GM12878 (cell line): ENCODE measurements at regions not wholly inside any gene's neighbourhood (a gene's known extent, or its start where the extent isn't known, plus 50 kb on each side); places are given as distances from the start of the nearest gene placed in this dataset.

Experiments used
- ATAC-seq: fragments of 200-7000 bp; cut with Tn5 transposase; 3 replicates; pipeline ENCODE4 v1.9.1; 2020; ENCODE audit warnings: mild to moderate bottlenecking, moderate library complexity
- BruUV-seq: library from RNA; stranded (reverse); fragments of 400-500 nt; replicated peaks from 2 replicates; lab custom pipeline; 2021; lab: Mats Ljungman, UMichigan
- CTCF ChIA-PET: fragments of 300-600 bp; sonication (Branson Sonifier 250); formaldehyde crosslinking; extraction: SDS; loops from one replicate; lab custom pipeline; 2021; ENCODE audit warnings: inconsistent platforms; lab: Yijun Ruan, JAX
- POLR2A ChIA-PET: fragments of 350-600 bp; formaldehyde crosslinking; extraction: SDS; loops from one replicate; lab custom pipeline; 2021; ENCODE audit warnings: inconsistent platforms; lab: Charles Lee
- RAD21 ChIA-PET: fragments of 300-600 bp; sonication (Branson Sonifier 250); formaldehyde crosslinking; loops from one replicate; lab custom pipeline; 2023; ENCODE audit warnings: antibody characterized with exemption; ENCODE audit not compliant: unreplicated experiment; lab: Charles Lee
- SMC1A ChIA-PET: fragments of 300-600 bp; sonication (Branson Sonifier 250); formaldehyde crosslinking; loops from one replicate; lab custom pipeline; 2023; ENCODE audit not compliant: unreplicated experiment, uncharacterized antibody; lab: Charles Lee
- DNase-seq: peaks from one replicate; pipeline ENCODE4 v3.0.0-alpha.2; 2011; ENCODE audit warnings: low read depth, low spot score
- FAIRE-seq: peaks from 3 replicates; lab custom pipeline; 2011; peaks lifted over from hg19 to GRCh38; lab: Jason Lieb, UNC
- H2AFZ ChIP-seq: 2 replicates; pipeline ENCODE4 v1.6.0; 2011; ENCODE audit warnings: low read depth, low read length, control low read depth; ENCODE audit not compliant: control insufficient read depth
- H3K27ac ChIP-seq: 2 replicates; pipeline ENCODE4 v1.5.1; 2011; ENCODE audit warnings: control low read depth; ENCODE audit not compliant: control insufficient read depth, insufficient read depth
- H3K27me3 ChIP-seq, 2 experiments: replicated peaks in 1 of 2; 2 replicates each; pipeline versions ENCODE4 v1.6.0 to v1.6.1; 2011; ENCODE audit warnings: low read length in 1 of 2; ENCODE audit not compliant: control insufficient read depth in 2 of 2, insufficient read depth in 2 of 2
- H3K36me3 ChIP-seq, 2 experiments: 2 replicates each; pipeline ENCODE4 v1.5.1; 2011; ENCODE audit warnings: low read length in 1 of 2; ENCODE audit not compliant: control insufficient read depth in 2 of 2, insufficient read depth in 2 of 2
- H3K4me1 ChIP-seq: 2 replicates; pipeline ENCODE4 v1.6.1; 2011; ENCODE audit warnings: mild to moderate bottlenecking, low read length, moderate library complexity, mixed read lengths; ENCODE audit not compliant: control insufficient read depth, insufficient read depth
- H3K4me2 ChIP-seq: 2 replicates; pipeline ENCODE4 v1.6.0; 2011; ENCODE audit warnings: control low read depth; ENCODE audit not compliant: control insufficient read depth, insufficient read depth
- H3K4me3 ChIP-seq: fragments of 200-600 bp; sonication (generic); 2 replicates; pipeline ENCODE4 v1.5.1; 2016
- H3K79me2 ChIP-seq: 2 replicates; pipeline ENCODE4 v1.6.0; 2011; ENCODE audit warnings: low read length; ENCODE audit not compliant: control insufficient read depth, insufficient read depth
- H3K9ac ChIP-seq: 2 replicates; pipeline ENCODE4 v1.8.0; 2011; ENCODE audit warnings: low read length, control low read depth, mixed read lengths; ENCODE audit not compliant: control insufficient read depth, insufficient read depth
- H3K9me3 ChIP-seq: replicated peaks from 3 replicates; pipeline ENCODE4 v1.5.1; 2011; ENCODE audit warnings: mild to moderate bottlenecking, low read length; ENCODE audit not compliant: control insufficient read depth, insufficient read depth
- H4K20me1 ChIP-seq: 2 replicates; pipeline ENCODE4 v1.6.0; 2011; ENCODE audit not compliant: control insufficient read depth, insufficient read depth
- CREM ChIP-seq: IDR thresholded peaks from 2 replicates; pipeline ENCODE4 v1.6.1; 2014; ENCODE audit warnings: antibody characterized with exemption, low read depth
- E2F4 ChIP-seq: IDR thresholded peaks from 2 replicates; pipeline ENCODE4 v1.6.1; 2012; ENCODE audit warnings: low read depth, low read length, improper control_type of control experiment
- GATAD2B ChIP-seq: fragments of 450-650 bp; conservative IDR thresholded peaks from 2 replicates; pipeline ENCODE4 v1.6.1; 2017; ENCODE audit warnings: low read depth, mild to moderate bottlenecking, moderate library complexity
- NFIC ChIP-seq: IDR thresholded peaks from 2 replicates; pipeline ENCODE4 v1.6.1; 2012; ENCODE audit warnings: low read depth, mild to moderate bottlenecking, inconsistent platforms, low read length, moderate library complexity
- NFYA ChIP-seq: IDR thresholded peaks from 2 replicates; pipeline ENCODE4 v1.6.1; 2011; ENCODE audit warnings: low read depth, mild to moderate bottlenecking, low read length, improper control_type of control experiment, borderline replicate concordance
- RAD21 ChIP-seq: IDR thresholded peaks from 2 replicates; pipeline ENCODE4 v1.6.1; 2011; ENCODE audit warnings: mild to moderate bottlenecking, low read depth, low read length, moderate library complexity; ENCODE audit not compliant: insufficient read depth
- RB1 ChIP-seq: fragments of 450-650 bp; formaldehyde crosslinking; IDR thresholded peaks from 2 replicates; pipeline ENCODE4 v1.6.1; 2017; ENCODE audit warnings: mild to moderate bottlenecking, borderline replicate concordance
- SPI1 ChIP-seq: IDR thresholded peaks from 2 replicates; pipeline ENCODE4 v1.6.1; 2011; ENCODE audit warnings: low read depth, mild to moderate bottlenecking, low read length, moderate library complexity, borderline replicate concordance; ENCODE audit not compliant: insufficient read depth
- TBL1XR1 ChIP-seq: IDR thresholded peaks from 2 replicates; pipeline ENCODE4 v1.6.1; 2012; ENCODE audit warnings: low read depth, low read length, improper control_type of control experiment
- TCF3 ChIP-seq: IDR thresholded peaks from 2 replicates; pipeline ENCODE4 v1.6.1; 2012; ENCODE audit warnings: low read depth, mild to moderate bottlenecking, low read length, borderline replicate concordance; ENCODE audit not compliant: insufficient read depth
- YBX1 ChIP-seq: fragments of 450-650 bp; IDR thresholded peaks from 2 replicates; pipeline ENCODE4 v1.6.1; 2016; ENCODE audit warnings: antibody characterized with exemption
- YY1 ChIP-seq: IDR thresholded peaks from 2 replicates; pipeline ENCODE4 v1.6.1; 2011; ENCODE audit warnings: low read depth, mild to moderate bottlenecking, low read length
- ZNF274 ChIP-seq: IDR thresholded peaks from one replicate; pipeline ENCODE4 v1.8.0; 2011; ENCODE audit not compliant: insufficient read length, insufficient read depth
- WGBS: methylation state at CpG from one replicate; pipeline ENCODE4 v1.1.6; 2016; ENCODE audit warnings: low lambda C conversion rate; ENCODE audit not compliant: insufficient replicate concordance, insufficient coverage; ENCODE audit errors: missing lambda C conversion rate; 5-methylcytosine and 5-hydroxymethylcytosine counted together
- in situ Hi-C: fragments of 300-500 bp; cut with MboI; formaldehyde crosslinking; loops from 9 replicates; pipeline ENCODE4 v1.14.3; 2018; ENCODE audit warnings: mixed read lengths
- intact Hi-C: fragments of 100-400 bp; cut with micrococcal nuclease; formaldehyde crosslinking; loops from one replicate; pipeline ENCODE4 v1.14.2; 2022; ENCODE audit not compliant: unreplicated experiment

- SMC1A ChIA-PET = interaction anchor here (0.7 to 1.5 kb wide), 2 partner anchors 13 to 15 kb away, joined by 3 read pairs; no protein-coding TSS in a partner anchor
- no peak overlapping the region for H2AFZ ChIP-seq
- H3K36me3 ChIP-seq = no peaks in the 10 kb centered on the region
- POLR2A ChIA-PET = no interaction called here
- 0% methylated on average over 2 of the region's 2 CpGs for WGBS
- no peaks in the 10 kb centered on the region for H4K20me1 ChIP-seq
- intact Hi-C loops = no loop called here
- no peak overlapping the region for H3K4me3 ChIP-seq
- TF ChIP-seq CREM (no peak), RAD21 (no peak), NFIC (no peak), NFYA (no peak), ZNF274 (no peak), TBL1XR1 (no peak), GATAD2B (no peak)
- TF ChIP-seq, all 136 proteins: peak for 0
- CTCF ChIA-PET = interaction anchor here (1.0 kb wide), 1 partner anchor 115 kb away, joined by 3 read pairs; no protein-coding TSS in a partner anchor
- no peaks in the 10 kb centered on the region for H3K4me1 ChIP-seq
- DNase-seq (no peak), ATAC-seq (no peak), FAIRE-seq (no peak)
- RAD21 ChIA-PET = no interaction called here
- BruUV-seq = no TSS peak
- H3K4me2 ChIP-seq = no peak overlapping the region
- H3K9me3 ChIP-seq = no peaks in the 10 kb centered on the region
- no peaks in the 10 kb centered on the region for H3K27me3 ChIP-seq
- no peak overlapping the region for H3K9ac ChIP-seq
- no peaks in the 10 kb centered on the region for H3K79me2 ChIP-seq
- H3K27ac ChIP-seq = no peak overlapping the region
- in situ Hi-C loops = no loop called here
These were observed 1036.4 kb downstream of the EFNA5 start for GRCh38 chr5:106634375-106634774.

GRCh38 chr5:106633825-106634224 lies 1036.9 kb downstream of the EFNA5 start:
- ATAC-seq = no peak
- H2AFZ ChIP-seq = no peak overlapping the region
- no peaks in the 10 kb centered on the region for H4K20me1 ChIP-seq
- no peaks in the 10 kb centered on the region for H3K4me1 ChIP-seq
- no peak overlapping the region for H3K4me2 ChIP-seq
- intact Hi-C loops (no loop called here), in situ Hi-C loops (no loop called here)
- ChIA-PET RAD21 (no interaction called here), POLR2A (no interaction called here), SMC1A (interaction anchor here (0.7 to 1.5 kb wide), 2 partner anchors 13 to 15 kb away, joined by 3 read pairs; no protein-coding TSS in a partner anchor), CTCF (interaction anchor here (0.7 to 1.0 kb wide), 2 partner anchors 115 to 179 kb away, joined by 3 read pairs; no protein-coding TSS in a partner anchor)
- no peaks in the 10 kb centered on the region for H3K36me3 ChIP-seq
- no peak overlapping the region for H3K27ac ChIP-seq
- no peak overlapping the region for H3K9ac ChIP-seq
- no TSS peak for BruUV-seq
- DNase-seq = no peak
- no peak overlapping the region for H3K4me3 ChIP-seq
- no peaks in the 10 kb centered on the region for H3K79me2 ChIP-seq
- H3K27me3 ChIP-seq = no peaks in the 10 kb centered on the region
- no peak for TF ChIP-seq TBL1XR1
- no peak for TF ChIP-seq RB1
- peak; percentile 32; the same call in 1 of the 2 replicates for TF ChIP-seq SPI1
- no peak for TF ChIP-seq E2F4
- TF ChIP-seq YBX1 = no peak
- no peak for TF ChIP-seq YY1
- TF ChIP-seq TCF3 = no peak
- no peaks in the 10 kb centered on the region for H3K9me3 ChIP-seq
- FAIRE-seq = no peak
